Type B pancreatic cell (in vitro differentiated cells): ENCODE measurements at regions not wholly inside any gene's neighbourhood (a gene's known extent, or its start where the extent isn't known, plus 50 kb on each side); places are given as distances from the start of the nearest gene placed in this dataset.

Source experiments
- DNase-seq: peaks from one replicate; pipeline ENCODE4 v3.0.0; 2021; ENCODE audit warnings: mixed read lengths; ENCODE audit not compliant: unreplicated experiment; ENCODE audit errors: extremely low spot score
- H3K27ac Mint-ChIP-seq: 2 replicates; pipeline ENCODE4 v1.8.0; 2021; ENCODE audit warnings: mild to moderate bottlenecking, mixed read lengths
- H3K27me3 Mint-ChIP-seq: 2 replicates; pipeline ENCODE4 v1.8.0; 2021; ENCODE audit warnings: mixed read lengths
- H3K36me3 Mint-ChIP-seq: 2 replicates; pipeline ENCODE4 v1.8.0; 2021; ENCODE audit warnings: mixed read lengths
- H3K4me1 Mint-ChIP-seq: one replicate; pipeline ENCODE4 v1.8.0; 2021; ENCODE audit warnings: mixed read lengths; ENCODE audit not compliant: unreplicated experiment
- H3K4me3 Mint-ChIP-seq: 2 replicates; pipeline ENCODE4 v1.8.0; 2021; ENCODE audit warnings: mild to moderate bottlenecking, mixed read lengths
- H3K9me3 Mint-ChIP-seq: 2 replicates; pipeline ENCODE4 v1.8.0; 2021; ENCODE audit warnings: mixed read lengths
- TF ChIP-seq, protein P1 (sequence below): fragments of 200-600 bp; sonication (generic); conservative IDR thresholded peaks from 2 replicates; pipeline ENCODE4 v1.5.0; 2021; ENCODE audit warnings: antibody characterized with exemption, mild to moderate bottlenecking

DNA sequence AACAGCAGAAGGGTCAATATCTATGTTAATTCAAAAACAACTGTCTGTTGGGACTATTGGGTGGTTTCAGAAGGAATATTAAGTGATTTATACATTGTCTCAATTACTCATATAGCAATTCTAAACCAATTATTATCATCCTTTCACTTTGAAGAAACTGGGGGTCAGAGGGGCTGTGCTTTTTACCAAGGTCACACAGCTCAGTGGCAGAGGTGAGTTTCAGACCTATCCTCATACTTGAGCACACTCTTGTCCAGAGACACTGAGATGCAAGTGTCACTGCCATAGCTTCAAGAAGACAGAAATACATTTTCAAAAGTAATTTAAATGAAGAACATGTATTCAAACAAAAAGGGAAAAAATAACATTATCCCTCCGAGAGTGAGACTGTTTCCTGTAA lies 195.3 kb downstream of the ARL4A start:
- no peaks in the 10 kb centered on the region for H3K27me3 Mint-ChIP-seq
- H3K27ac Mint-ChIP-seq: no peak overlapping the region
- H3K36me3 Mint-ChIP-seq: no peaks in the 10 kb centered on the region
- H3K4me3 Mint-ChIP-seq: no peak overlapping the region
- TF ChIP-seq, protein P1, sequence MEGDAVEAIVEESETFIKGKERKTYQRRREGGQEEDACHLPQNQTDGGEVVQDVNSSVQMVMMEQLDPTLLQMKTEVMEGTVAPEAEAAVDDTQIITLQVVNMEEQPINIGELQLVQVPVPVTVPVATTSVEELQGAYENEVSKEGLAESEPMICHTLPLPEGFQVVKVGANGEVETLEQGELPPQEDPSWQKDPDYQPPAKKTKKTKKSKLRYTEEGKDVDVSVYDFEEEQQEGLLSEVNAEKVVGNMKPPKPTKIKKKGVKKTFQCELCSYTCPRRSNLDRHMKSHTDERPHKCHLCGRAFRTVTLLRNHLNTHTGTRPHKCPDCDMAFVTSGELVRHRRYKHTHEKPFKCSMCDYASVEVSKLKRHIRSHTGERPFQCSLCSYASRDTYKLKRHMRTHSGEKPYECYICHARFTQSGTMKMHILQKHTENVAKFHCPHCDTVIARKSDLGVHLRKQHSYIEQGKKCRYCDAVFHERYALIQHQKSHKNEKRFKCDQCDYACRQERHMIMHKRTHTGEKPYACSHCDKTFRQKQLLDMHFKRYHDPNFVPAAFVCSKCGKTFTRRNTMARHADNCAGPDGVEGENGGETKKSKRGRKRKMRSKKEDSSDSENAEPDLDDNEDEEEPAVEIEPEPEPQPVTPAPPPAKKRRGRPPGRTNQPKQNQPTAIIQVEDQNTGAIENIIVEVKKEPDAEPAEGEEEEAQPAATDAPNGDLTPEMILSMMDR: no peak
- no peaks in the 10 kb centered on the region for H3K9me3 Mint-ChIP-seq
- no peak for DNase-seq
- H3K4me1 Mint-ChIP-seq: no peaks in the 10 kb centered on the region

GRCh38 chr7:12884033-12884432 lies 196.6 kb downstream of the ARL4A start:
- TF ChIP-seq, protein P1: no peak
- Mint-ChIP-seq H3K27ac (no peak overlapping the region), H3K27me3 (no peaks in the 10 kb centered on the region), H3K9me3 (no peaks in the 10 kb centered on the region), H3K36me3 (no peaks in the 10 kb centered on the region), H3K4me1 (no peaks in the 10 kb centered on the region), H3K4me3 (no peak overlapping the region)
- no peak for DNase-seq

DNA sequence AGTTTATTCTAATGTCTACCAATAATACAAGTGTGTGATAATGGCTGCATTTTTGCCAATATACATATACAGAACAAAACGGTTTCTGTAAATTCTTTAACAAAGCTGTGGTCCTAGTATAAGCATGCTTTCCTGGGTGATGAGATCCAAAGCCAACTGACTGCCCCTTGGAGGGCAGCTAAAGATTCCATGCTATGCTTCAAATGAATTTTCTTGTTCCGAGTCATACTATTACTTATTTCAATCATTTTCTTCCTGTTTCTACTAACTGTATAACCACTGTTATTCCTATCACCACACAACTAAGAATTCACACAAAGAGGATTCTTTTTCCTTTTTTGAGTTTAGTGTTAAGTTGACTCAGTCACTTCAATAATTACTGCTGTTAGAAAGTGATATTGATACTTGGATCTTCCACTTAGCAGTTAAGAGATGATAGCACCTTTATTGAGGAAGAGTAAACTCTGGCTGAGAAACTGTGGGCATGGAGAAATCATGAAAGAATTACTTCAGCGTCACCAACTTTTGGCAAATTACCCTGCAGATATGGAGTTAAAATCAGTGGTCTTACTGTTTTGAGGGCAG lies 197.5 kb downstream of the ARL4A start:
- no peaks in the 10 kb centered on the region for H3K4me1 Mint-ChIP-seq
- H3K36me3 Mint-ChIP-seq: no peaks in the 10 kb centered on the region
- no peak overlapping the region for H3K4me3 Mint-ChIP-seq

DNA sequence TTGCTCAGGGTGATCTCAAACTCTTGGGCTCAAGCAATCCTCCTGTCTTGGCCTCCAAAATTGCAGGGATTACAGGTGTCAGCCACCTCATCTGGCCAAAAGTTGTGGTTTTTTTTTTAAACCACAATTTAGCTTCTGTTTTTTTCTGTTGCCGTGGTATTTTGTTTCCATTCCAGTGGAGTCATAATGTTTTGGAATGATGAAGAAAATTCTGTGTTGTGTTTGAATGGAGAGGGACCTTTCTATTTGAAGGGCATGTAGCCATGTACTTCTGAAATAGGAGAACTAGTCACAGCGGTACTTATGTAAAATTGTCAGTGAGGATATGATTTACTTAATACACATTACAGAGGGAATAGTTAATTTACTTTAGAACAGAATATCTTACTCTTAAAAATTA lies 201.3 kb downstream of the ARL4A start:
- H3K4me3 Mint-ChIP-seq: no peak overlapping the region
- H3K27me3 Mint-ChIP-seq: no peaks in the 10 kb centered on the region
- TF ChIP-seq, protein P1: no peak
- H3K36me3 Mint-ChIP-seq: no peaks in the 10 kb centered on the region
- H3K9me3 Mint-ChIP-seq: no peaks in the 10 kb centered on the region
- no peaks in the 10 kb centered on the region for H3K4me1 Mint-ChIP-seq
- H3K27ac Mint-ChIP-seq: no peak overlapping the region
- DNase-seq: no peak

More for the DNA sequence above, 197.5 kb downstream of the ARL4A start:
- Mint-ChIP-seq H3K27me3 (no peaks in the 10 kb centered on the region), H3K9me3 (no peaks in the 10 kb centered on the region), H3K27ac (no peak overlapping the region)
- DNase-seq: no peak
- TF ChIP-seq, protein P1: no peak

- Mint-ChIP-seq H3K27ac (no peak overlapping the region), H3K4me1 (no peaks in the 10 kb centered on the region), H3K4me3 (no peak overlapping the region), H3K9me3 (no peaks in the 10 kb centered on the region), H3K27me3 (no peaks in the 10 kb centered on the region), H3K36me3 (no peaks in the 10 kb centered on the region)
- TF ChIP-seq, protein P1: no peak
- DNase-seq: no peak
Measured at GRCh38 chr7:12889391-12889790, 202.0 kb downstream of the ARL4A start.

- TF ChIP-seq, protein P1: no peak
- no peaks in the 10 kb centered on the region for H3K4me1 Mint-ChIP-seq
- H3K9me3 Mint-ChIP-seq: no peaks in the 10 kb centered on the region
- DNase-seq: no peak
- no peak overlapping the region for H3K4me3 Mint-ChIP-seq
- no peak overlapping the region for H3K27ac Mint-ChIP-seq
- no peaks in the 10 kb centered on the region for H3K27me3 Mint-ChIP-seq
- no peaks in the 10 kb centered on the region for H3K36me3 Mint-ChIP-seq
Measured at GRCh38 chr7:12890586-12890985, 203.2 kb downstream of the ARL4A start.
